Suprapubic skin (tissue), 4 donors: ENCODE measurements at regions not wholly inside any gene's neighbourhood (a gene's known extent, or its start where the extent isn't known, plus 50 kb on each side); places are given as distances from the start of the nearest gene placed in this dataset.

Experiments
- DNase-seq, 2 donors: peaks; one replicate each; pipeline ENCODE4 v3.0.0-alpha.2; 2019; ENCODE audit warnings: low spot score in 2 of 2
- H3K27ac ChIP-seq: fragments of 200-600 bp; sonication (generic); one replicate; pipeline ENCODE4 v1.5.1; 2019
- H3K27me3 ChIP-seq: fragments of 200-600 bp; sonication (generic); one replicate; pipeline ENCODE4 v1.5.1; 2019
- H3K36me3 ChIP-seq: fragments of 200-600 bp; sonication (generic); one replicate; pipeline ENCODE4 v1.5.1; 2019
- H3K4me1 ChIP-seq: fragments of 200-600 bp; sonication (generic); one replicate; pipeline ENCODE4 v1.5.1; 2019
- H3K4me3 ChIP-seq: fragments of 200-600 bp; sonication (generic); one replicate; pipeline ENCODE4 v1.5.1; 2019; ENCODE audit warnings: mild to moderate bottlenecking
- H3K9me3 ChIP-seq: fragments of 200-600 bp; sonication (generic); one replicate; pipeline ENCODE4 v1.5.1; 2019
- EP300 ChIP-seq: sonication (generic); formaldehyde crosslinking; IDR thresholded peaks from one replicate; pipeline ENCODE4 v1.6.1; 2017; ENCODE audit warnings: antibody characterized with exemption
- POLR2A ChIP-seq, 2 donors: fragments of 450-650 bp; IDR thresholded peaks; one replicate each; pipeline ENCODE4 v1.6.1; 2017; ENCODE audit warnings: antibody characterized with exemption in 2 of 2, mild to moderate bottlenecking in 2 of 2, moderate library complexity in 2 of 2
- POLR2AphosphoS5 ChIP-seq, 3 donors: sonication (generic); formaldehyde crosslinking; IDR thresholded peaks; one replicate each; pipeline ENCODE4 v1.6.1; 2017; ENCODE audit warnings: antibody characterized with exemption in 3 of 3
- WGBS: methylation state at CpG from one replicate; pipeline ENCODE4 v1.1.5; 2018; 5-methylcytosine and 5-hydroxymethylcytosine counted together
- TF ChIP-seq, protein P1 (sequence below), 2 donors: fragments of 200-600 bp in 1 of 2; fragments of 450-650 bp in 1 of 2; sonication (generic) in 1 of 2; IDR thresholded peaks; one replicate each; pipeline ENCODE4 v1.5.1; 2016 to 2019; ENCODE audit warnings: antibody characterized with exemption in 2 of 2, mild to moderate bottlenecking in 1 of 2, moderate library complexity in 1 of 2

DNA sequence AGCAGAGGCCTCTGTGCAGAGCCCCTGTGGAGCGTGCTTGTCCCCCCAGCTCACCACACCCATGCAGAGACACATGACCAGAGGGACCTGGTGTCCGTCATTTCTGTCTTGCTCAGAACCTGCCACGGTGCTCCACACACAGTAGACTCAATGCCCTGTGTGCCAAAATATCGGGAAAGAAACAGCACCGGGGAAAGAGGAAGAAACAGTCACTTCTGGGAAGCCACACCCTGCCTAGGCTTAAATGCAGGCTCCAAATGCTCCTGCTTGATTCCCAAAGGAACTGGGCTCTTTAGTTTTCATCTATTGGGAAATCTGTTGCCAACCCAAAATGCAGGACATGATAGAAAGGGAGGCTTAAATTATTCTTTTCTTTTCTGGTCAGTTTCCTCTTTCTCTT, 503.9 kb downstream of the CD83 start:
- Histone ChIP-seq H3K9me3 (no peaks in the 10 kb centered on the region), H3K4me3 (no peak overlapping the region), H3K27me3 (no peaks in the 10 kb centered on the region), H3K4me1 (peaks cover 15% of the 10 kb centered on the region), H3K27ac (no peak overlapping the region), H3K36me3 (no peaks in the 10 kb centered on the region)
- DNase-seq = no peak
- TF ChIP-seq, protein P1, sequence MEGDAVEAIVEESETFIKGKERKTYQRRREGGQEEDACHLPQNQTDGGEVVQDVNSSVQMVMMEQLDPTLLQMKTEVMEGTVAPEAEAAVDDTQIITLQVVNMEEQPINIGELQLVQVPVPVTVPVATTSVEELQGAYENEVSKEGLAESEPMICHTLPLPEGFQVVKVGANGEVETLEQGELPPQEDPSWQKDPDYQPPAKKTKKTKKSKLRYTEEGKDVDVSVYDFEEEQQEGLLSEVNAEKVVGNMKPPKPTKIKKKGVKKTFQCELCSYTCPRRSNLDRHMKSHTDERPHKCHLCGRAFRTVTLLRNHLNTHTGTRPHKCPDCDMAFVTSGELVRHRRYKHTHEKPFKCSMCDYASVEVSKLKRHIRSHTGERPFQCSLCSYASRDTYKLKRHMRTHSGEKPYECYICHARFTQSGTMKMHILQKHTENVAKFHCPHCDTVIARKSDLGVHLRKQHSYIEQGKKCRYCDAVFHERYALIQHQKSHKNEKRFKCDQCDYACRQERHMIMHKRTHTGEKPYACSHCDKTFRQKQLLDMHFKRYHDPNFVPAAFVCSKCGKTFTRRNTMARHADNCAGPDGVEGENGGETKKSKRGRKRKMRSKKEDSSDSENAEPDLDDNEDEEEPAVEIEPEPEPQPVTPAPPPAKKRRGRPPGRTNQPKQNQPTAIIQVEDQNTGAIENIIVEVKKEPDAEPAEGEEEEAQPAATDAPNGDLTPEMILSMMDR (IDR thresholded peaks at IDR 0.05) = no peak
- no peak for TF ChIP-seq POLR2A (IDR thresholded peaks at IDR 0.05)
- WGBS = 31% methylated on average over 4 of the region's 5 CpGs

DNA sequence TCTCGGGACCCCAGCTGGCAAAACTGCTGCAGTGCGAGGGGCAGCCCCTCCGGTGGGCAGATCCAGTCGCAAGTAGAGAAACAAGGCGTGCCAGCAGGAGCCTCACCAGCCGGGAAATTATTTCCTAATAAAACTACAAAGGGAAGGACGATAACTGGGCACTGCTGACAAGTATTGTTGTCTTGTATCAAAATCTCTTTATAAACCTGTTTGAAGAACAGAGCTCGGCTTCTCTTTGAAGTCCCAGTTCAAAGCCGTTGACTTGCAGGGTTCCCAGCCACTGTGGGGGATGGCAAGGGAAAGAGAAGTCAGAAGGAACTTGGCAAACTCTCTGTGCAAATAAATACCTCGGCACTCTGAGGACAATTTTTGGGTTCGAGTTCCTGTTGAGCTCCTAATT, 504.5 kb downstream of the CD83 start:
- H3K27me3 ChIP-seq = no peaks in the 10 kb centered on the region
- no peaks in the 10 kb centered on the region for H3K36me3 ChIP-seq
- H3K4me1 ChIP-seq = peaks cover 15% of the 10 kb centered on the region
- H3K9me3 ChIP-seq = no peaks in the 10 kb centered on the region
- DNase-seq = no peak
- H3K4me3 ChIP-seq = no peak overlapping the region
- no peak overlapping the region for H3K27ac ChIP-seq
- TF ChIP-seq POLR2A (IDR thresholded peaks at IDR 0.05) = no peak
- no peak for TF ChIP-seq POLR2AphosphoS5 (IDR thresholded peaks at IDR 0.05)
- no peak for TF ChIP-seq EP300
- TF ChIP-seq, protein P1 (IDR thresholded peaks at IDR 0.05) = no peak
- whole genome bisulfite sequencing = 54% methylated on average over 11 of the region's 11 CpGs

DNA sequence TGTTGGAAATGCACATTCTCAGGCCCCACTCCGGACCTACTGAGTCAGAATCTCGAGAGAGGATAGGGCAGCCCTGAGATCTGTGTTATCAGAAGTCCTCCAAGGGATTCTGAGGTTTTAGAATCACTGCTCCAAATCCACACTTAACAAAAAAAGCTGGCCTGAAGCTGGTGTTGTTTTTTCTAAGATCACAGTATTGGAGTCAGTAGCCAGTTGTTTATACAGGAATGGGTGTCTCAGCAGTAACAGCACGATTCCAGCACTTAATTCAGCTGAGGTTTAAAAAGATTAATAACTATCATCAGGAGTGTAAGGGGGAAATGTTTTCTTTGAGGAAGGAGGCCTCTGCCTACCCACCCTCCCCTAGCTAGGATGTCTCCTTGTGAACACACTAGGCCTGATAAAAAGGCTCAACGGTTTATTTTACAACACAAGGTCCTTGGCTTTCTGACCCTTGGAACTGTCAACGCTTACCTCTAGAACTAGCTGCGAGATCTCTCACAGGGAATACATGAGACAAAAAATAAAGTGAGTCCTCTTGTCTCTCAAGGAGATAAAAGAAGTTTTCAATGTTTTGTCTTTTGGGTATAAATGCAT, 505.4 kb downstream of the CD83 start:
- TF ChIP-seq, protein P1 (IDR thresholded peaks at IDR 0.05) = no peak
- TF ChIP-seq EP300 (no peak), POLR2AphosphoS5 (IDR thresholded peaks at IDR 0.05) (no peak), POLR2A (IDR thresholded peaks at IDR 0.05) (no peak)
- H3K9me3 ChIP-seq = no peaks in the 10 kb centered on the region
- peaks cover 15% of the 10 kb centered on the region for H3K4me1 ChIP-seq
- H3K27me3 ChIP-seq = no peaks in the 10 kb centered on the region
- no peak overlapping the region for H3K27ac ChIP-seq
- DNase-seq = no peak
- H3K4me3 ChIP-seq = no peak overlapping the region
- H3K36me3 ChIP-seq = no peaks in the 10 kb centered on the region
- WGBS = 84% methylated on average over 6 of the region's 6 CpGs

DNA sequence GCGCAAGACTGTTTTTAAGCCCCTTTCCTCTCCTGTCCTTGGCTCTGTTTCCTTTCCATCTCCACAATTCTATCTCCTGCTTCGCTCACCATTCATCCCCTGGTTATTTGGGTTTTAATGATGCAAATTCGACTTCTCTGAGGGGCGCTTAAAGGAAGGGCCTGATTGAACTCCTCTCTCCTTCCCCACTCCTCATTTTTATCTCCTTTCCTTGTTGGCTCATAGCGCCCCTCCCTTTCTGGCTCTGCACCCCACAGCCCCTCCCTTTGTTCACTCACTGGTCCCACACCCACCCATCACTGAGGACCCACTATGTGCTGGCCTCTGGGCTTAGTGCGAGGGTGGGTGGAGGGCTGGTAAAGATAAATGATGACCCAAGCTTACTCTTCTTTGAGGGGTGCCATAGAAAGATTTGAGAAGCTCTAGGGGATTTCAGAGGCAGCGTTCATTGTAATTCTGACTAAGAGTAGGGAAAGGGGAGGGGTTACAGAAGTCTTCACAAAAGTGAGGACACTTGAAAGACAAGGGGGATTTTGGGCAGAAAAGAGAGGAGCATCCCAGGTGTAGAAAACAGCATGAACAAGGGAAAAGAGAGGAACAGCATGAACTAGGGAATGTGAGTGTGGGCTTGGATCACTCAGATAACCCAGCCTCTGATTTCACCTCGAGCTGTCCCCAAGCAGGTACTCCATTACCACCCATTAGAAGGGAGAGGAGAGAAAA, 507.8 kb downstream of the CD83 start:
- WGBS = 91% methylated on average over 8 of the region's 8 CpGs
- no peaks in the 10 kb centered on the region for H3K9me3 ChIP-seq

DNA sequence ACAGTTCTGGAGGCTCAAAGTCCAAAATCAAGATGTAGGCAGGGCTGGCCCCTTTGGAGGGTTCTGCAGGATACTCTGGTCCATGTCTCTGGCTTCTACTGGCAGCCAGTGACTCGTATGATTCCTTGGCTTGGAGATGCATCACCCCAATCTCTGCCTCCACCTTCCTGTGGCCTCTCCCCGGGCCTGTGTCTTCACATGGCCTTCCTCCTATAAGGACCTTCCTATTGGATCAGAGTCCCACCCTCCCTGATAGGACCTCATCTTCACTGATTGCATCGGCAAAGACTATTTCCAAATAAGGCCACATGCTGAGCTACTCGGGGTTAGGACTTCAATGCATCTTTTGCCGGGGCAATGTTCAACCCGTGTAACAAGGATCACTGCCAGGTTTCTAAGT, 509.0 kb downstream of the CD83 start:
- TF ChIP-seq, protein P1 (IDR thresholded peaks at IDR 0.05) = no peak
- no peak for TF ChIP-seq POLR2A (IDR thresholded peaks at IDR 0.05)
- no peak for TF ChIP-seq EP300
- no peak for TF ChIP-seq POLR2AphosphoS5 (IDR thresholded peaks at IDR 0.05)
- H3K4me1 ChIP-seq = peaks cover 10% of the 10 kb centered on the region
- WGBS = 65% methylated on average over 6 of the region's 6 CpGs
- no peaks in the 10 kb centered on the region for H3K9me3 ChIP-seq
- H3K36me3 ChIP-seq = no peaks in the 10 kb centered on the region
- H3K4me3 ChIP-seq = no peak overlapping the region
- no peak overlapping the region for H3K27ac ChIP-seq
- peaks cover 8% of the 10 kb centered on the region for H3K27me3 ChIP-seq
- no peak for DNase-seq

More for the DNA sequence above, 507.8 kb downstream of the CD83 start:
- TF ChIP-seq POLR2A (IDR thresholded peaks at IDR 0.05) (no peak), POLR2AphosphoS5 (IDR thresholded peaks at IDR 0.05) (no peak), EP300 (no peak)
- no peak overlapping the region for H3K27ac ChIP-seq
- H3K4me3 ChIP-seq = no peak overlapping the region
- H3K4me1 ChIP-seq = peaks cover 15% of the 10 kb centered on the region
- no peaks in the 10 kb centered on the region for H3K36me3 ChIP-seq
- peaks cover 7% of the 10 kb centered on the region for H3K27me3 ChIP-seq
- no peak for DNase-seq
